AG09309 (cell line): ENCODE measurements at regions not wholly inside any gene's neighbourhood (a gene's known extent, or its start where the extent isn't known, plus 50 kb on each side); places are given as distances from the start of the nearest gene placed in this dataset.
"Not testable (repeated sequence)": the region's sequence is repeated elsewhere in the genome, so short reads cannot be mapped to it uniquely, and the experiment has no call there.

Source experiments
- DNase-seq: peaks from one replicate; pipeline ENCODE4 v3.0.0-alpha.2; 2010; ENCODE audit warnings: low read depth
- H3K4me3 ChIP-seq: 2 replicates; pipeline ENCODE4 v1.5.1; 2011; ENCODE audit warnings: mild to moderate bottlenecking, low read depth, low read length, moderate library complexity; ENCODE audit not compliant: control insufficient read depth
- TF ChIP-seq, protein P1 (sequence below): IDR thresholded peaks from 2 replicates; pipeline ENCODE4 v1.5.1; 2011; ENCODE audit warnings: mild to moderate bottlenecking, low read depth, low read length, inconsistent platforms; ENCODE audit not compliant: insufficient read depth, control insufficient read depth; ENCODE audit errors: missing control alignments

DNA sequence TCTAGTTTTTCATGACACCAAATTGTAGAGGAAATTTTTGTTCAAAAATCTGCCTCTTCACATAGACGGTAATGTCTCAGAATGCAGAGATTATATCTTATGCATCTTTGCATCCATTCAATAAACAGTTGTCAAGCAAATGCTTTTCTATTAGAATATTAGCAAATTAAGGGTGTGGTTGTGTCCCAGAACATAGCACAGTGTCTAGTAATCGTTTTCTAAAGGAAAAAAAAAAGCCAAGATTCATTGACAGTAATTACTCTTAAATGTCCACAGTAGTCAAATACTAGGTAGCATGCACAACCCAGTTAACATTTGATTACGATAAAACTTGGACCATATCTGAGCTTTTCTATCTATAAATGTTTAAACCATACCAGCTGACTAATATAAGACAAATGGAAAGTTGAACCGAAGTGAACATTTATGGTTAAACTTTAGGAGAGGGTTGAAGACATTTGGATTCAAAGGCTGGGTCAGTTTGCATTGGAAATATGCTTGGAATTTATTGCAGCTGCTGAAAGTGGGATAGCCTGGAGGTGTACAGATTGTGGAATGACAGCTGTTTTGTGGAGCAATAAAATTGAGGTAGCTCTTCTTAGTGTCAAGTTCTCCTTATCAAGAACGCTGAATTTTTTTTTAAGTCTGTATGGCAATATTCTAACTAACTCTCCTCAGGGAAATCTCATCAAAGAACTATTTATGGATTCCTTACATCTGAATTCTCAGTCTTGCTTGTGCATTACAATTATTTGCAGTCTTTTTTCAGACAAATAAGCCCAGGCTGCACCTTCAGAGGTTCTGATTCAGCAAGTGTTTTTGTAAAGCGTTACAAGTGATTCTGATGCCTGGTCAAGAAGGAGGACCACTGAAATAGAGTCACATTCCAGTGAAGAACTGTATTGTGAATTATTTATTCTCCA, 66.7 kb upstream of the ATP2B1 start:
- DNase-seq, result no peak
- no peak overlapping the region for H3K4me3 ChIP-seq
- TF ChIP-seq, protein P1, sequence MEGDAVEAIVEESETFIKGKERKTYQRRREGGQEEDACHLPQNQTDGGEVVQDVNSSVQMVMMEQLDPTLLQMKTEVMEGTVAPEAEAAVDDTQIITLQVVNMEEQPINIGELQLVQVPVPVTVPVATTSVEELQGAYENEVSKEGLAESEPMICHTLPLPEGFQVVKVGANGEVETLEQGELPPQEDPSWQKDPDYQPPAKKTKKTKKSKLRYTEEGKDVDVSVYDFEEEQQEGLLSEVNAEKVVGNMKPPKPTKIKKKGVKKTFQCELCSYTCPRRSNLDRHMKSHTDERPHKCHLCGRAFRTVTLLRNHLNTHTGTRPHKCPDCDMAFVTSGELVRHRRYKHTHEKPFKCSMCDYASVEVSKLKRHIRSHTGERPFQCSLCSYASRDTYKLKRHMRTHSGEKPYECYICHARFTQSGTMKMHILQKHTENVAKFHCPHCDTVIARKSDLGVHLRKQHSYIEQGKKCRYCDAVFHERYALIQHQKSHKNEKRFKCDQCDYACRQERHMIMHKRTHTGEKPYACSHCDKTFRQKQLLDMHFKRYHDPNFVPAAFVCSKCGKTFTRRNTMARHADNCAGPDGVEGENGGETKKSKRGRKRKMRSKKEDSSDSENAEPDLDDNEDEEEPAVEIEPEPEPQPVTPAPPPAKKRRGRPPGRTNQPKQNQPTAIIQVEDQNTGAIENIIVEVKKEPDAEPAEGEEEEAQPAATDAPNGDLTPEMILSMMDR, result no peak

DNA sequence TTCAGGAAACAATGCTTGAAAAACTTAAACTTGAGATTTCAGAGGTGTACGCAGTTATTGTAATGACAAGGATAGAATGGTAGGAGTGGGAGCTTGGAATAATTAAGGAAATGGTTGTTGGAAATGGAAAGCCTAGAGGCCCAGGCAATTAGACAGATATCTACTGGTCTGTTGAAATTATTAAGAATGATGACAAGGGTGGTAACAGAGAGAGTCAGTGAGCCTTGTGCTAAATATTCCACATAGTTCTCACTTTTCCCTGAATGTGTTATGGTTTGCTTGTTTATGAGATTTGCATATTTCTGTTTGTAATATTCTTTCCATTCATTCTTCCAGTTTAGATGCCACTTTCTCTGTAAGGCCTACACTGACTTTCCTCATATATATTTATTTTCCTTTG, 66.0 kb upstream of the ATP2B1 start:
- DNase-seq, result no peak
- H3K4me3 ChIP-seq, result no peak overlapping the region
- TF ChIP-seq, protein P1, result no peak

DNA sequence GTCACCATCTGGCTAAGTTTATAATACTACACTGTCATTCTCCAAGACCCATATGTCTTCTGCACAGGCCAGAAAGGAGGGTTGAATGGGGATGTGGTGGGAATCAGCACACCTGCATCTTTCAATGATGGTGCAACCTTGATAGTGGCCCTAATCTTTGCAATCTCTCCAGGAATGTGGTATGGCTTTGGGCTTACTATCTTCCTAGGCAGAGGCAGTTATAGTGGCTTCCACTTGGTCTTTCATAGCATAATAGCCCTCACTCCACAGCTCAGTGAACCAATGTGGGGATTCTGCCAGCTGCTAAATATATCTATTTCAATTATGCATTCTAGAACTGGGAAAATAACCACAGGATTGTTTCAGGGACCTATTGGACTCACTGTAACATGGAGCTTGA, 61.8 kb upstream of the ATP2B1 start:
- DNase-seq, result no peak
- TF ChIP-seq, protein P1, result no peak
- H3K4me3 ChIP-seq, result no peak overlapping the region

DNA sequence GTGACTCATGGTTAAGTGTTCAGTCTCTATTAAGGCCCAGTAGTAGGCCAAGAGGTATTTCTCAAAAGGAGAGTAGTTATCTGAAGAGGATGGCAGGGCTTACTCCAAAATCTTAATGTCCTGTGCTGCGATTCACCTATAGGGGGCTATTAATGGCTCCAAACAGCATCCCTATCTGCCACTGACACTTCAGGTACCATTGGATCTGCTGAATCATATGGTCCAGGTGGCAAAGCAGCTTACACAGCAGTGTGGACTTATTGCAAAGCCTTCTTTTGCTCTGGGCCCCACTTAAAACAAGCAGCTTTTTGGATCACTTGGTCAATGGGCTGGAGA, 60.8 kb upstream of the ATP2B1 start:
- TF ChIP-seq, protein P1, result no peak

DNA sequence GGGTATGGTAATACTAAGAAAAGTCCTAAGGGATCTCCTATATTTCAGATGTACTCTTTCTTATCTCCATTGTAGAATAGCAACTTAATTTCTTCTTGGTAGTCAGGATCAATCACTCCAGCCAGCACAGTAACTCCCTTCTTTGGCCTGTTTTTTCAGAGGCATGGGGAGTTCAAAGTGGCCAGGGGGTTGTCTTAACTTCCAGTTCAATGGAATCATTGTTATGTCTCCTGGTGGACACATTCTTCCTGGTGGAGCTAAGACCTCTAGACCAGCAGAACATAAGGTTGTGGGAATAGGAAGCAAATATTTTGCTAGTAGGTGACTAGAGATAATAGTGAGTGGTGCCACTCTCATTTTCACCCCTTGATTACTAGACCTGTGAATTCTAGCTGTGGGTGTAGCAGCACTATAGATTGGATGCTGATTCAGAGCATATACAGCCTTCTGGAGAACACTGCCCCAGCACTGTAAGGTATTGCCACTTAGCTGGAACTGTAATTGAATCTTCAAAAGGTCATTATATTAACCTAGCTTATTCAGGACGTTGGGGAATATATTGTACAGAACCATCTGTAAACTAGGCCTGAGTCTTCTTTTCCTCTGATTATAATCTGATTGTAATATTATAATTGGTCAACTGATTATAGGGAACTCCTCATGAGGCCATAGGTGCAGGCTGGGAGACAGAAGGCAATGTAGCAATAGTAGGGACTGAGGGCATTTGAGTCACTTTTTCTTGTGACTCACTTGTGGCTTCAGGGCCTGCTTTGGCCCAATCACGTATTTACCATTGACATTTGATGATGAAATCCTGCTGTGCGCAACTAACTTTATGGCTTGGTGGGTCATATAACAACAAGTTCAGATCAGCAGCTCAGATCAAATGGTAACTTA, 60.2 kb upstream of the ATP2B1 start:
- peak; percentile 97 for DNase-seq
- no peak overlapping the region for H3K4me3 ChIP-seq
- TF ChIP-seq, protein P1, result no peak

More for the DNA sequence above, 60.8 kb upstream of the ATP2B1 start:
- no peak for DNase-seq
- H3K4me3 ChIP-seq, result no peak overlapping the region

DNA sequence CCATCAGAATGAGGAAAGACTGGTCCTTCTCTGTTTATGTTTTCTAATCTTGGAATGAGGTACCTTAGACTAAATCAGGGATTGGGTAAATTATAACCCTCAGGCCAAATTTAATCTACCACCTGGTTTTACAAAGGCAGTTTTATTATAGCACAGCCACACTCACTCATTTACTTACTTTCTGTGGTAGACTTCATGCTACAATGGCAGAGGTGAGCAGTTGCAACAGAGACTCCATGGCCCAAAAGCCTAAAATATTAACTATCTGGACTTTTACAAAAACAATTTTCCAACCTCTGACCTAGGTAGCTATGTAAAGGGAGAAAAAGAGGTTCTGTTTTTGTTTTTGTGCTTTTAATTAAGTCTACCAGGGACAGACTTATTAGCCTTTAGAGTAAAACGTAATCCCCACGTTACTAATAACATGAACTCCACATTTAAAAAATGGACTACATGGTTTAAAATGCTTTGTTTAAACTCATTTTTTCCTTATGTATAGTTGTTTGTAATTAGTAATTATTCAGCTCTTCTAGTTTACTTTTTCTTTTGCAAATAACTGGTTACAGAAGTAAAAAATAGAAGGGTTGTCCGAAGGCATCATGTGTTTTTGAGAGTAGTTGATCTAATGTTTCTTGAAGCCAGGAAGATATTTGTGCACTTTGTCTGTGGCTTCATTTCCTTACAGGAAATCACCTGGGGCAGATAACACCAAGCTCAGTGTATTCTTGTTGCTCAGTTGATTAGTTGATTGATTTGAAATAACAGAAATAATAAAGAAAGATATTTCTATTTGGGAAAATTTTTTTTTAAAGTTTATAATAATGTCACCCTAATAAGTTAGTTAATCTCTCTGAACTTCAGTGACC, 57.6 kb upstream of the ATP2B1 start:
- DNase-seq, result no peak
- TF ChIP-seq, protein P1, result no peak
- no peak overlapping the region for H3K4me3 ChIP-seq

DNA sequence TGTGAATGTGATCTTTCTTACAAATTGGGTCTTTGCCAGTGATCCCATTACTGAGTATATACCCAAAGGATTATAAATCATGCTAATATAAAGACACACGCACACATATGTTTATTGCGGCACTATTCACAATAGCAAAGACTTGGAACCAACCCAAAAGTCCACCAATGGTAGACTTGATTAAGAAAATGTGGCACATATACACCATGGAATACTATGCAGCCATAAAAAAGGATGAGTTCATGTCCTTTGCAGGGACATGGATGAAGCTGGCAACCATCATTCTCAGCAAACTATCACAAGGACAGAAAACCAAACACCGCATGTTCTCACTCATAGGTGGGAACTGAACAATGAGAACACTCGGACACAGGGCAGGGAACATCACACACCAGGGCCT, 55.5 kb upstream of the ATP2B1 start:
- H3K4me3 ChIP-seq, DNase-seq: not testable (repeated sequence)
